ENCODE measurements at regions not wholly inside any gene's neighbourhood (a gene's known extent, or its start where the extent isn't known, plus 50 kb on each side); places are given as distances from the start of the nearest gene placed in this dataset.

- TF ChIP-seq, protein P1, sequence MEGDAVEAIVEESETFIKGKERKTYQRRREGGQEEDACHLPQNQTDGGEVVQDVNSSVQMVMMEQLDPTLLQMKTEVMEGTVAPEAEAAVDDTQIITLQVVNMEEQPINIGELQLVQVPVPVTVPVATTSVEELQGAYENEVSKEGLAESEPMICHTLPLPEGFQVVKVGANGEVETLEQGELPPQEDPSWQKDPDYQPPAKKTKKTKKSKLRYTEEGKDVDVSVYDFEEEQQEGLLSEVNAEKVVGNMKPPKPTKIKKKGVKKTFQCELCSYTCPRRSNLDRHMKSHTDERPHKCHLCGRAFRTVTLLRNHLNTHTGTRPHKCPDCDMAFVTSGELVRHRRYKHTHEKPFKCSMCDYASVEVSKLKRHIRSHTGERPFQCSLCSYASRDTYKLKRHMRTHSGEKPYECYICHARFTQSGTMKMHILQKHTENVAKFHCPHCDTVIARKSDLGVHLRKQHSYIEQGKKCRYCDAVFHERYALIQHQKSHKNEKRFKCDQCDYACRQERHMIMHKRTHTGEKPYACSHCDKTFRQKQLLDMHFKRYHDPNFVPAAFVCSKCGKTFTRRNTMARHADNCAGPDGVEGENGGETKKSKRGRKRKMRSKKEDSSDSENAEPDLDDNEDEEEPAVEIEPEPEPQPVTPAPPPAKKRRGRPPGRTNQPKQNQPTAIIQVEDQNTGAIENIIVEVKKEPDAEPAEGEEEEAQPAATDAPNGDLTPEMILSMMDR (IDR thresholded peaks at IDR 0.05), result no peak
- no peak for TF ChIP-seq POLR2A (IDR thresholded peaks at IDR 0.05; ENCODE audit: low read depth)
- no peak for TF ChIP-seq EP300 (IDR thresholded peaks at IDR 0.05)
- TF ChIP-seq POLR2AphosphoS5 (IDR thresholded peaks at IDR 0.05), result peak; percentile 38 to 53
Observed at GRCh38 chr12:5309654-5310053, 122.3 kb upstream of the NTF3 start.

All from esophagus muscularis mucosa (tissue), 4 donors.